Parathyroid adenoma (tissue), 2 donors: ENCODE measurements at regions not wholly inside any gene's neighbourhood (a gene's known extent, or its start where the extent isn't known, plus 50 kb on each side); places are given as distances from the start of the nearest gene placed in this dataset.

Experiments
- H2AFZ ChIP-seq: fragments of 300-600 bp; sonication (generic); one replicate; pipeline ENCODE4 v1.7.0; 2017; ENCODE audit warnings: antibody characterized with exemption, mild to moderate bottlenecking
- H3K27ac ChIP-seq: fragments of 300-600 bp; sonication (generic); one replicate; pipeline ENCODE4 v1.7.0; 2017
- H3K27me3 ChIP-seq: fragments of 300-600 bp; sonication (generic); one replicate; pipeline ENCODE4 v1.7.0; 2017; ENCODE audit warnings: low read length; ENCODE audit not compliant: control insufficient read depth, insufficient read depth
- H3K36me3 ChIP-seq: fragments of 300-600 bp; sonication (generic); one replicate; pipeline ENCODE4 v1.7.0; 2017; ENCODE audit warnings: low read length; ENCODE audit not compliant: control insufficient read depth, insufficient read depth
- H3K4me1 ChIP-seq: fragments of 300-600 bp; sonication (generic); one replicate; pipeline ENCODE4 v1.7.0; 2017; ENCODE audit warnings: control low read depth
- H3K4me2 ChIP-seq: fragments of 300-600 bp; sonication (generic); one replicate; pipeline ENCODE4 v1.7.0; 2017; ENCODE audit warnings: low read length
- H3K4me3 ChIP-seq: fragments of 300-600 bp; sonication (generic); one replicate; pipeline ENCODE4 v1.7.0; 2017; ENCODE audit warnings: low read depth, low read length
- H3K79me2 ChIP-seq: fragments of 300-600 bp; sonication (generic); one replicate; pipeline ENCODE4 v1.7.0; 2017; ENCODE audit warnings: control low read depth
- H3K9ac ChIP-seq: fragments of 300-600 bp; sonication (generic); one replicate; pipeline ENCODE4 v1.7.0; 2017; ENCODE audit warnings: mild to moderate bottlenecking
- H3K9me3 ChIP-seq: fragments of 300-600 bp; sonication (generic); one replicate; pipeline ENCODE4 v1.7.0; 2017; ENCODE audit warnings: low read length; ENCODE audit not compliant: control insufficient read depth
- CTCF ChIP-seq: fragments of 300-600 bp; sonication (generic); IDR thresholded peaks from one replicate; pipeline ENCODE4 v1.7.0; 2017; ENCODE audit warnings: antibody characterized with exemption, mild to moderate bottlenecking
- donor health status: primary hyperparathyroidism.

- Histone ChIP-seq H3K4me3 (no peak overlapping the region), H3K27ac (no peak overlapping the region), H3K9me3 (no peaks in the 10 kb centered on the region), H3K4me2 (no peak overlapping the region), H3K27me3 (no peaks in the 10 kb centered on the region), H3K36me3 (no peaks in the 10 kb centered on the region), H2AFZ (no peak overlapping the region), H3K79me2 (no peaks in the 10 kb centered on the region), H3K4me1 (no peaks in the 10 kb centered on the region), H3K9ac (no peak overlapping the region)
- TF ChIP-seq CTCF, result no peak
Observed at GRCh38 chr11:71302911-71303310, 50.5 kb upstream of the SHANK2 start.

GRCh38 chr11:71302534-71302909 lies 50.1 kb upstream of the SHANK2 start:
- no peaks in the 10 kb centered on the region for H3K4me1 ChIP-seq
- no peak overlapping the region for H3K27ac ChIP-seq
- H3K36me3 ChIP-seq, result no peaks in the 10 kb centered on the region
- H3K4me2 ChIP-seq, result no peak overlapping the region
- H3K27me3 ChIP-seq, result no peaks in the 10 kb centered on the region
- H3K9ac ChIP-seq, result no peak overlapping the region
- no peaks in the 10 kb centered on the region for H3K9me3 ChIP-seq
- no peak overlapping the region for H2AFZ ChIP-seq
- no peaks in the 10 kb centered on the region for H3K79me2 ChIP-seq
- no peak overlapping the region for H3K4me3 ChIP-seq
- no peak for TF ChIP-seq CTCF
